Naive thymus-derived CD8-positive, alpha-beta T cell (primary cell): ENCODE measurements at regions not wholly inside any gene's neighbourhood (a gene's known extent, or its start where the extent isn't known, plus 50 kb on each side); places are given as distances from the start of the nearest gene placed in this dataset.
"Not testable (repeated sequence)": the region's sequence is repeated elsewhere in the genome, so short reads cannot be mapped to it uniquely, and the experiment has no call there.

ENCODE experiments used
- ATAC-seq, 2 donors: fragments of 150-1000 bp; cut with Tn5 transposase in 1 of 2; sonication (Bioruptor Pico), chemical (Tn5 transposase) in 1 of 2; 1 replicate in 1 of 2; 2 replicates in 1 of 2; pipeline ENCODE4 v1.10.0; 2021; ENCODE audit warnings: mild to moderate bottlenecking in 2 of 2, moderate library complexity in 2 of 2
- POLR2A ChIA-PET: fragments of 350-600 bp; sonication (Branson Sonifier 250); formaldehyde crosslinking; loops from one replicate; lab custom pipeline; 2021; ENCODE audit warnings: antibody characterized with exemption; lab: Charles Lee
- DNase-seq, 10 donors: peaks; one replicate each; pipeline versions ENCODE4 v3.0.0 to v3.0.0-alpha.2; 2020 to 2022
- H3K27ac Mint-ChIP-seq, 10 donors: one replicate each; pipeline ENCODE4 v1.8.0; 2020 to 2022; ENCODE audit warnings: mild to moderate bottlenecking in 10 of 10, mixed read lengths in 10 of 10, moderate library complexity in 4 of 10, inconsistent platforms in 1 of 10
- H3K27me3 Mint-ChIP-seq, 5 donors: one replicate each; pipeline ENCODE4 v1.8.0; 2021 to 2022; ENCODE audit warnings: mixed read lengths in 5 of 5
- H3K36me3 Mint-ChIP-seq, 3 donors: one replicate each; pipeline ENCODE4 v1.8.0; 2020 to 2022; ENCODE audit warnings: mixed read lengths in 3 of 3, mild to moderate bottlenecking in 2 of 3, inconsistent platforms in 1 of 3
- H3K4me1 Mint-ChIP-seq, 4 donors: one replicate each; pipeline ENCODE4 v1.8.0; 2021 to 2022; ENCODE audit warnings: mixed read lengths in 4 of 4
- H3K4me3 Mint-ChIP-seq, 10 donors: one replicate each; pipeline ENCODE4 v1.8.0; 2020 to 2022; ENCODE audit warnings: mild to moderate bottlenecking in 10 of 10, mixed read lengths in 10 of 10, moderate library complexity in 6 of 10, inconsistent platforms in 1 of 10
- H3K9me3 Mint-ChIP-seq, 9 donors: one replicate each; pipeline ENCODE4 v1.8.0; 2020 to 2022; ENCODE audit warnings: mixed read lengths in 9 of 9, mild to moderate bottlenecking in 3 of 9, inconsistent platforms in 1 of 9, moderate library complexity in 1 of 9

DNA sequence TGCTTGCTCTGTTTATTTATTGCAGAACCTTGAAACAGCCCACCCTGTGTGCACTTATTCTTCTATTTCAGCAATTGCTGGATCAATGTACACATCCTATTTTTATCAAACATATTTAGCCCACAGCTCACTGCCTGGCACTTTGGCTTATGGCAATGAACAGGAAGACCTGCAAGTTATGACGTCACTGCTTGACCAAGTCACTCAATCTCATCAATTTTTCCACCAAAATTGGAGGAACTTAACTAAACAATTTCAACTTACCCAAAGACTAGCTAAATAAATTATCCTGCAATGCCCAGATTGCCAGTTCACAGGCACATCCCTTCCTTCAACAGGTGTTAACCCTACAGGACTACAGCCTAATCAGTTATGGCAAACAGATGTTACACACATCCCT is 89.3 kb downstream of the FSCB start:
- POLR2A ChIA-PET, result no interaction called here
- Mint-ChIP-seq H3K4me3 (no peak overlapping the region), H3K9me3 (peaks cover 5 to 44% (median 13%) of the 10 kb centered on the region in 9 donors), H3K4me1 (no peaks in the 10 kb centered on the region), H3K27me3 (no peaks in the 10 kb centered on the region), H3K36me3 (peaks cover 0 to 8% (median 0%) of the 10 kb centered on the region in 3 donors), H3K27ac (no peak overlapping the region)
- ATAC-seq (no peak), DNase-seq (no peak)

DNA sequence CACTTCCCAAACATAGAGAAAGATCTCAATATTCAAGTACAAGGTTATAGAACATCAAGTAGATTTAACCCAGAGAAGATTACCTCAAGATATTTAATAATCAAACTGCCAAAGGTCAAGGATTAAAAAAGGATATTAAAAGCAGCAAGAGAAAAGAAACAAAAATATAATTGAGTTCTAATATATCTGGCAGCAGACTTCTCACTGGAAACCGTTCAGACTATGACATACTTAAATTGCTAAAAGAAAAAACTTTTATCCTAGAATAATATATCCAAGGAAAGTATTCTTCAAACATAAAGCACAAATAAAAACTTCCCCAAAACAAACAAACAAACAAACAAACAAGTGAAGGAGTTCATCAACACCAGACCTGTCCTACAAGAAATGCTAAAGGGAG is 92.4 kb downstream of the FSCB start:
- POLR2A ChIA-PET, result no interaction called here
- ATAC-seq, result no peak
- Mint-ChIP-seq H3K36me3 (peaks cover 0 to 8% (median 0%) of the 10 kb centered on the region in 3 donors), H3K27me3 (no peaks in the 10 kb centered on the region), H3K27ac (no peak overlapping the region), H3K9me3 (peaks cover 5 to 34% (median 13%) of the 10 kb centered on the region in 9 donors), H3K4me1 (no peaks in the 10 kb centered on the region), H3K4me3 (no peak overlapping the region)
- DNase-seq, result no peak

DNA sequence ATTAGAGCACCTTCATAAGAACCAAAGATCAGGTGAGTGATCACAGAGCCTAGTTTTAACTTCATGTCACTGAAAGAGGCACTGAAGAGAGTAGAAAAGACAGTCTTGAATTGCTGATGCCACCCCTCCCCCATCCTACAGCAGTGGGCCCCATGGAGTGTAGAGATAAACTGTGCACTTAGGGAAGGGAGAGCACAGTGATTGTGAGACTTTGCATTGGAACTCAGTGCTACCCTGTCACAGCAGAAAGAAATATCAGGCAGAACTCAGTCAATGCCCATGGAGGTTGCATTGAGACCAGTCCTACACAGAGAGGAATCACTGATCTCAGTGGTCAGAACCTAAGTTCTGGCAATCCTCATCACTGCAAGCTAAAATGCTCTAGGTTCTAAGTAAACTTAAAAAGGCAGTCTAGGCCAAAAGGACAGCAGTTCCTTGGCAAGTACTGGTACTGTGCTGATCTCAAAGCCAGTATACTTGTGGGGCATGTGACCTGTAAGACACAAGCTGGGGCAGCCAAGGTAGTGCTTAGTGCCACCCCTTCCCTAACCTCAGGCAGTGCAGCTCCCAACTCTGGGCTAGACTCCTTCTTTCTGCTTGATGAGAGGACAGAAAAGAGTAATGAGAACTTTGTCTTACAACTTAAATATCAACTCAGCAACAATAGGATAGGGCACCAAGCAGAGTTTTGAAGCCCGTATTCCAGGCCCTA is 94.1 kb downstream of the FSCB start:
- Mint-ChIP-seq H3K4me1 (no peaks in the 10 kb centered on the region), H3K36me3 (no peaks in the 10 kb centered on the region), H3K4me3 (no peak overlapping the region), H3K27me3 (no peaks in the 10 kb centered on the region), H3K27ac (no peak overlapping the region), H3K9me3 (peaks cover 2 to 21% (median 8%) of the 10 kb centered on the region in 9 donors)
- ATAC-seq (no peak), DNase-seq (no peak)
- POLR2A ChIA-PET, result no interaction called here

DNA sequence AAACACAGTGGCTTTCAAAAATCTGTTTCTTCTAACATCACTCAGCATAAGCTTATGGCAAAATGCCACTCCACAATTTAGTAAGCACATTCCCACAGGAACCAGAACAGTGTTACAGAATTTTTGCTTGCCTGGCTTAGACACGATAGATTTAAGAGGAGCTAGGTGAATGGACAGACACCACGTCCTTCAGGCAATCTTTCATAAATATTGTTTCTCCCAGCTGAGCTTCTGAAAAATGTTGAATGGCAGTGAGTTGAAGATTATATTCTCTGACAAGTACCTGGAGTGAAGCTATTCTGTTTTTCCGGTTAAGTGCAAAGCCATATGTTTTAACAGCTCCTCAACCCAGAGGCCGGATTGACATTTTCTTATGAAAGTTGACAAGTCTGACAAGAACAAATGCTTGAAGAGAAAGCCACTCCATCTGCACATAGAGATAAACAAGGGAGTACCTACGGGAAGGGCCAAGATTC is 102.0 kb downstream of the FSCB start:
- POLR2A ChIA-PET, result no interaction called here
- Mint-ChIP-seq H3K9me3 (peaks cover 0 to 7% (median 1%) of the 10 kb centered on the region in 9 donors), H3K4me3 (no peak overlapping the region), H3K36me3 (no peaks in the 10 kb centered on the region), H3K27me3 (no peaks in the 10 kb centered on the region), H3K4me1 (no peaks in the 10 kb centered on the region), H3K27ac (no peak overlapping the region)
- ATAC-seq (no peak), DNase-seq (no peak)

DNA sequence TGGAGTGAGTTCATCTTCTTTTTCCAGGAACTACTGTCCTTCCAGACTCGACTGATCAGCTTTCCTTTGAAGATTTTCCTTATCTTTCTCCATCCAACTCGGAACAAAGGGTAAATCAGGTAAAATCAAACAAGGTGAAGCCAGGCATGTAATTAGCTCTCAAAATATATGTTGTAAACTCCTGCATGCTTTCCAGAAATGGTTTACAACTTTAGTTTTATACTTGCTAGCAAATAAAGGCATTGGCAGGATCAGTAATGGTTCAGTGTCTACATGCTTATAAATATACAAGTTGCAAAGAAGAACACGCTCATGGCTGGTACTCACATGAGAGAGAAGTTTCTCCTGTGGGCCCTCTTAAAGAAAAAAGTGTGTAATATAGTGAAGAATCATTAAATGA is 102.5 kb downstream of the FSCB start:
- H3K27ac Mint-ChIP-seq, result no peak overlapping the region
- ATAC-seq (no peak), DNase-seq (no peak)
- POLR2A ChIA-PET, result no interaction called here
- no peaks in the 10 kb centered on the region for H3K4me1 Mint-ChIP-seq
- peaks cover 0 to 7% (median 2%) of the 10 kb centered on the region in 9 donors for H3K9me3 Mint-ChIP-seq
- no peak overlapping the region for H3K4me3 Mint-ChIP-seq
- no peaks in the 10 kb centered on the region for H3K36me3 Mint-ChIP-seq
- no peaks in the 10 kb centered on the region for H3K27me3 Mint-ChIP-seq

DNA sequence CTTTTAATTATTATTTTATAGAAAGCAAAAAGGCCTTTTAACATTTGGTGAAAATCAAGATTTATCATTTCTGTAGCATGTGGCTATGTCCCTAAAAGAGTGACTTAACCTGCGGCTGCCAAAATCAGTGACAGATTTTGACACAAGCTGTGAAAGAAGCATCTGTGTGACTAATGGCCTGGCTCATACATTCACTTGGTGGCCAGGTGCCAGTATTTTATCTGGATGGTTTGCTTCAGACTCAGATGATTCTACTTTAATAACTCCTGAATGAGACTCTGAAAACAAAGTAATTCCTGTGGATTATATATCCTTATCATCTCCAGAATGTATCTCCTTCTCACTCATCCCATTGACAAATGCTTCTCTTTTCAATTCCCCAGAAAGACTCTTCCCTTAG is 103.0 kb downstream of the FSCB start:
- H3K36me3 Mint-ChIP-seq, result no peaks in the 10 kb centered on the region
- H3K27ac Mint-ChIP-seq, result no peak overlapping the region
- H3K27me3 Mint-ChIP-seq, result no peaks in the 10 kb centered on the region
- DNase-seq, result no peak
- no peak for ATAC-seq
- peaks cover 0 to 7% (median 2%) of the 10 kb centered on the region in 9 donors for H3K9me3 Mint-ChIP-seq
- no peak overlapping the region for H3K4me3 Mint-ChIP-seq
- H3K4me1 Mint-ChIP-seq, result no peaks in the 10 kb centered on the region
- POLR2A ChIA-PET, result no interaction called here

DNA sequence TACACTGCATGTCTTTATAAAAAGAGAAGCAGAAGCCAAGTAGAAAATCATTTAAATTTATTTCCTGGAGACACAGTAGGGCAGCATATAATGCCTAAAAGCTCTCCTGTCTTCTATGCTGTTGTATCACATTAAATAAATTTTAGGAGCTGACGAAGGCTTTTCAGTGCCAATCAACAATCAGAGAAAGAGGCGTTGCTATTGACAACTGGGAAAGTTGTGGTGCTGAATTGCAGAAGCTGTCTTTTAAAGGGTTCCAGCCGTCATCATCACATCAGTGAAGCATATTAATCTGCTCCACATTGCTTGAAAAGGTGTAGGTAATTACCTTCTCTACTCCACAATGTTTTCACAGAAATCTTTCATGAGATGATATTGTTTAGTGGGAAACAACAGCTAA is 103.9 kb downstream of the FSCB start:
- ATAC-seq (no peak), DNase-seq (no peak)
- Mint-ChIP-seq H3K27me3 (no peaks in the 10 kb centered on the region), H3K4me3 (no peak overlapping the region), H3K9me3 (peaks cover 0 to 10% (median 2%) of the 10 kb centered on the region in 9 donors), H3K4me1 (no peaks in the 10 kb centered on the region), H3K27ac (no peak overlapping the region), H3K36me3 (no peaks in the 10 kb centered on the region)
- POLR2A ChIA-PET, result no interaction called here

DNA sequence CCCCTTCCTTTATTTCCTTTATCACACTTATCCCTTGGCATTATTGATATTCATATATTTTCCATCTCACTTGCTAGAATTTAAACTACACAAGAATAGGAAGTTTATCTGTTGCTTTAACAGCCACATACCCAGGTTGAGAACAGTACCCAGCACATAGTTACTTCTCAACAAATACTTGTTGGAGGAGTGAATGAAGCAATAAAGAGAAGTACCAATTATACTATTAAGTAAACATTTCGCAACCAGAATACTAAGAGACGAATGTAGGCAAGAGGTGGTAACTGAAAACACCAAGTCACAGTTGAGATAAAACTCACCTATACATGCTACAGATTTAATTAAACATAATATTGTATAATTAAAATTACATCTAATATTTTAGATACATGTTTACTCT is 110.9 kb downstream of the FSCB start:
- peaks cover 0 to 12% (median 4%) of the 10 kb centered on the region in 9 donors for H3K9me3 Mint-ChIP-seq
- H3K4me3 Mint-ChIP-seq, result no peak overlapping the region
- ATAC-seq (no peak), DNase-seq (no peak)
- no peaks in the 10 kb centered on the region for H3K27me3 Mint-ChIP-seq
- POLR2A ChIA-PET, result no interaction called here
- H3K36me3 Mint-ChIP-seq, result no peaks in the 10 kb centered on the region
- H3K27ac Mint-ChIP-seq, result no peak overlapping the region
- no peaks in the 10 kb centered on the region for H3K4me1 Mint-ChIP-seq

DNA sequence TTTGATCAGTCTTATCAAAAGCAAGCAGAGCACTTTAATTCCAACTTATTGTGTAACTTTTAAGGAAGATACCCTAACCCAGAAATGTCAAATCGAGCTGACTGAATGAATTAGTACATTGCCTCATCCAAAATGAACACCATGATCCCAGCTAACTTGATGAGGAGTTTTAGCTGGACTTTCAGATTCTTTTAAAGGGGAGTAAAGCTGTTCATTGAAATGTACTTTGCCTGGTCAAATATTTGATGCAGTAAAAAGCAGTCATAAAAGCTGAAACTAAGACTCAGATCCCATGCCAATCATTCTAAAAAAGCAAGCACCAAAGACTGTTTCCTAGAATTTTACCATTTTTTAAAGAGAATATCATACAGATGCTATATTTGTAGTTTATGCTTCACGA is 114.1 kb downstream of the FSCB start:
- Mint-ChIP-seq H3K27me3 (no peaks in the 10 kb centered on the region), H3K36me3 (no peaks in the 10 kb centered on the region), H3K9me3 (peaks cover 0 to 10% (median 1%) of the 10 kb centered on the region in 9 donors), H3K27ac (no peak overlapping the region), H3K4me3 (no peak overlapping the region), H3K4me1 (no peaks in the 10 kb centered on the region)
- DNase-seq (no peak), ATAC-seq (no peak)
- POLR2A ChIA-PET, result no interaction called here

DNA sequence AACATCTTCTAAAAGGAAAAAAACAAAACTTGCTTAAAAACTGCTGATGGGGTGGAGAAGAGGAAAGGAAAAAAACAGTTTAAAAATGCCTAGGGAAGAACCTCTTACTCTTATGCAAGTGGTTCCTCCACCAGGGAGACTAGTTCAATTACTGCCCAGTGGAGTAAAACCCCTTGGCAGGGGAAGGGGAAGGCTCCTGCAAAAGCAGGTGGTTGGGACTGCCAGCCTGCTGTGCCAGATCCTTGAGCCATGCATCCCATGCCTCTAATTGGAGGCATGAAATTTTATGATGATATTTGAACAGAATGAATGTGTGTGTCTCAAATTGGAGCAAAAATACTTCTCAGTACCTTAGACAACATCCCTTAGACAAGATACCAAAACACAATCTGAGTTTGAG is 118.8 kb downstream of the FSCB start:
- no peak overlapping the region for H3K4me3 Mint-ChIP-seq
- DNase-seq (no peak), ATAC-seq (no peak)
- H3K4me1 Mint-ChIP-seq, result no peaks in the 10 kb centered on the region
- no peaks in the 10 kb centered on the region for H3K36me3 Mint-ChIP-seq
- H3K9me3 Mint-ChIP-seq, result peaks cover 0 to 9% (median 0%) of the 10 kb centered on the region in 9 donors
- POLR2A ChIA-PET, result no interaction called here
- no peaks in the 10 kb centered on the region for H3K27me3 Mint-ChIP-seq
- no peak overlapping the region for H3K27ac Mint-ChIP-seq

DNA sequence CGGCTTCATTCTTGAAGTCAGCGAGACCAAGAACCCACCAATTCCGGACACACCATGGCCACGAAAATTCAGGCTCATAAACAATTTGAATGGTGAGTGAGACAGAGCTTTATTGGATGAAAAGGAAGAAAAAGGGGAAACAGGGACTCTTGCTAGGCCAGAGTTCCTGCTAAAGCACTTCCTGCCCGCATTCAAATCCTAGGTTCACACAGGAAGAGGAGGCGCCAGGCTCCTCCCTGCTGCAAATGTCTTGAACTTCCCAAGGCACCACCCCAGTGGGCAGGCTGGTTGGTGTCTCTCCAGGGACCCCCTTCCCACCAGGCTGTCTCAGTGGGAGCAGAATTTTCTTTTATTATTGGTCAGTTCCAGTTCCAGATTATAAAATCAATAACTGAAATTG is 121.2 kb downstream of the FSCB start:
- DNase-seq, result no peak
- Mint-ChIP-seq H3K36me3 (no peaks in the 10 kb centered on the region), H3K27ac (no peak overlapping the region), H3K9me3 (peaks cover 0 to 11% (median 0%) of the 10 kb centered on the region in 9 donors), H3K4me3 (no peak overlapping the region), H3K27me3 (no peaks in the 10 kb centered on the region), H3K4me1 (no peaks in the 10 kb centered on the region)
- POLR2A ChIA-PET, result no interaction called here
- no peak for ATAC-seq

DNA sequence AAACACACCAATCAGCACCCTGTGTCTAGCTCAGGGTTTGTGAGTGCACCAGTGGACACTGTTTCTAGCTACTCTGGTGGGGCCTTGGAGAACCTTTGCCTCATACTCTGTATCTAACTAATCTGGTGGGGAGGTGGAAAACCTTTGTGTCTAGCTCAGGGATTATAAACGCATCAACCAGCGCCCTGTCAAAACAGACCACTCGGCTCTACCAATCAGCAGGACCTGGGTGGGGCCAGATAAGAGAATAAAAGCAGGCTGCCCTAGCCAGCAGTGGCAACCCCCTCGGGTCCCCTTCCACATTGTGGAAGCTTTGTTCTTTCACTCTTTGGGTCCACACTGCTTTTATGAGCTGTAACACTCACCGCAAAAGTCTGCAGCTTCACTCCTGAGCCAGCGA is 121.8 kb downstream of the FSCB start:
- Mint-ChIP-seq H3K27ac (peak overlapping the region in 1 of 10 donors; percentile 73), H3K9me3 (peaks cover 0 to 12% (median 0%) of the 10 kb centered on the region in 9 donors)
- H3K36me3 Mint-ChIP-seq, DNase-seq, POLR2A ChIA-PET, H3K4me3 Mint-ChIP-seq, H3K4me1 Mint-ChIP-seq, H3K27me3 Mint-ChIP-seq, ATAC-seq: not testable (repeated sequence)

DNA sequence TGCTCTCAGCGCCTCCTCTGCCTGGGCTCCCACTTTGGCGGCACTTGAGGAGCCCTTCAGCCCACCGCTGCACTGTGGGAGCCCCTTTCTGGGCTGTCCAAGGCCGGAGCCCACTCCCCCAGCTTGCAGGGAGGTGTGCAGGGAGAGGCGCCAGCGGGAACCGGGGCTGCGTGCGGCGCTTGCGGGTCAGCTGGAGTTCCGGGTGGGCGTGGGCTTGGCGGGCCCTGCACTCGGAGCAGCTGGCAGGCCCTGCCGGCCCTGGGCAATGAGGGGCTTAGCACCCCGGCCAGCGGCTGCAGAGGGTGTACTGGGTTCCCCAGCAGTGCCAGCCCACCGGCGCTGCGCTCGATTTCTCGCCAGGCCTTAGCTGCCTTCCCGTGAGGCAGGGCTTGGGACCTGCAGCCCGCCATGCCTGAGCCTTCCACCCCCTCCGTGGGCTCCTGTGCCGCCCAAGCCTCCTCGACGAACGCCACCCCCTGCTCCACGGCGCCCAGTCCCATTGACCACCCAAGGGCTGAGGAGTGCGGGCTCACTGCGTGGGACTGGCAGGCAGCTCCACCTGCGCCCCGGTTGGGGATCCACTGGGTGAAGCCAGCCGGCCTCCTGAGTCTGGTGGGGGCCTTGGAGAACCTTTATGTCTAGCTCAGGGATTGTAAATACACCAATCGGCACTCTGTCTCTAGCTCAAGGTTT is 122.3 kb downstream of the FSCB start:
- H3K27ac Mint-ChIP-seq, H3K4me3 Mint-ChIP-seq, H3K36me3 Mint-ChIP-seq, H3K4me1 Mint-ChIP-seq, DNase-seq, ATAC-seq, H3K27me3 Mint-ChIP-seq, POLR2A ChIA-PET: not testable (repeated sequence)
- H3K9me3 Mint-ChIP-seq, result peaks cover 0 to 12% (median 0%) of the 10 kb centered on the region in 9 donors
